SK-N-SH treated with all-trans-retinoic acid at 6 μM for 48 hours (cell line): ENCODE measurements at regions not wholly inside any gene's neighbourhood (a gene's known extent, or its start where the extent isn't known, plus 50 kb on each side); places are given as distances from the start of the nearest gene placed in this dataset.

ENCODE experiments used
- ATAC-seq: fragments of 200-7000 bp; cut with Tn5 transposase; 3 replicates; pipeline ENCODE4 v1.9.1; 2020; ENCODE audit warnings: mild to moderate bottlenecking, moderate library complexity
- ARNTL ChIP-seq: fragments of 450-650 bp; formaldehyde crosslinking; IDR thresholded peaks from 2 replicates; pipeline ENCODE4 v1.5.0; 2020; ENCODE audit warnings: low read depth, mild to moderate bottlenecking, moderate library complexity, borderline replicate concordance
- BACH2 ChIP-seq: fragments of 250-450 bp; sonication (Bioruptor Pico); IDR thresholded peaks from 2 replicates; pipeline ENCODE4 v1.9.0; 2021; ENCODE audit warnings: mild to moderate bottlenecking, borderline replicate concordance
- CSDC2 ChIP-seq: fragments of 250-450 bp; sonication (Bioruptor Pico); IDR thresholded peaks from 2 replicates; pipeline ENCODE4 v1.5.0; 2020; ENCODE audit warnings: mild to moderate bottlenecking, moderate library complexity
- CSRNP3 ChIP-seq: fragments of 250-450 bp; sonication (Bioruptor Pico); IDR thresholded peaks from 2 replicates; pipeline ENCODE4 v1.5.1; 2021; ENCODE audit warnings: mild to moderate bottlenecking, moderate library complexity
- ESRRG ChIP-seq: fragments of 250-450 bp; sonication (Bioruptor Pico); IDR thresholded peaks from 2 replicates; pipeline ENCODE4 v1.6.1; 2021; ENCODE audit warnings: mild to moderate bottlenecking
- GLIS3 ChIP-seq: fragments of 250-450 bp; sonication (Bioruptor Pico); IDR thresholded peaks from 2 replicates; pipeline ENCODE4 v1.5.0; 2020; ENCODE audit warnings: mild to moderate bottlenecking, moderate library complexity
- ISL1 ChIP-seq: fragments of 250-450 bp; sonication (Bioruptor Pico); IDR thresholded peaks from 2 replicates; pipeline ENCODE4 v2.1.2; 2022; ENCODE audit warnings: mild to moderate bottlenecking, moderate library complexity
- OSR1 ChIP-seq: fragments of 250-450 bp; sonication (Bioruptor Pico); IDR thresholded peaks from 2 replicates; pipeline ENCODE4 v1.8.0; 2022; ENCODE audit warnings: moderate library complexity, mild to moderate bottlenecking, inconsistent platforms
- PATZ1 ChIP-seq: fragments of 250-450 bp; sonication (Bioruptor Pico); IDR thresholded peaks from 2 replicates; pipeline ENCODE4 v1.8.0; 2020; ENCODE audit warnings: mild to moderate bottlenecking, moderate library complexity, borderline replicate concordance
- POU6F1 ChIP-seq: fragments of 250-450 bp; sonication (Bioruptor Pico); IDR thresholded peaks from 2 replicates; pipeline ENCODE4 v1.8.0; 2021; ENCODE audit warnings: low read depth, mild to moderate bottlenecking, moderate library complexity, borderline replicate concordance
- PPARA ChIP-seq: fragments of 250-450 bp; sonication (Bioruptor Pico); IDR thresholded peaks from 2 replicates; pipeline ENCODE4 v1.5.0; 2020; ENCODE audit warnings: mild to moderate bottlenecking, borderline replicate concordance
- RARB ChIP-seq: fragments of 250-450 bp; sonication (Bioruptor Pico); IDR thresholded peaks from 2 replicates; pipeline ENCODE4 v1.8.0; 2021; ENCODE audit warnings: mild to moderate bottlenecking, moderate library complexity
- SNAI2 ChIP-seq: fragments of 250-450 bp; sonication (Bioruptor Pico); IDR thresholded peaks from 2 replicates; pipeline ENCODE4 v1.5.0; 2020; ENCODE audit warnings: mild to moderate bottlenecking, moderate library complexity
- TCF4 ChIP-seq: fragments of 250-450 bp; sonication (Bioruptor Pico); IDR thresholded peaks from 2 replicates; pipeline ENCODE4 v1.8.0; 2021; ENCODE audit warnings: mild to moderate bottlenecking, moderate library complexity, borderline replicate concordance
- TOX ChIP-seq: fragments of 250-450 bp; sonication (Bioruptor Pico); IDR thresholded peaks from 2 replicates; pipeline ENCODE4 v1.8.0; 2021; ENCODE audit warnings: mild to moderate bottlenecking, moderate library complexity, borderline replicate concordance
- ZC3H10 ChIP-seq: fragments of 250-450 bp; sonication (Bioruptor Pico); IDR thresholded peaks from 2 replicates; pipeline ENCODE4 v1.5.1; 2021; ENCODE audit warnings: mild to moderate bottlenecking, moderate library complexity
- ZFP3 ChIP-seq: fragments of 250-450 bp; sonication (Bioruptor Pico); IDR thresholded peaks from 2 replicates; pipeline ENCODE4 v1.5.0; 2020; ENCODE audit warnings: mild to moderate bottlenecking, moderate library complexity
- ZFP30 ChIP-seq: fragments of 450-650 bp; formaldehyde crosslinking; IDR thresholded peaks from 2 replicates; pipeline ENCODE4 v1.5.0; 2022; ENCODE audit warnings: mild to moderate bottlenecking, moderate library complexity
- ZNF565 ChIP-seq: fragments of 450-650 bp; formaldehyde crosslinking; conservative IDR thresholded peaks from 2 replicates; pipeline ENCODE4 v1.5.0; 2020; ENCODE audit warnings: low read depth, mild to moderate bottlenecking, moderate library complexity
- ZNF70 ChIP-seq: fragments of 450-650 bp; formaldehyde crosslinking; IDR thresholded peaks from 2 replicates; pipeline ENCODE4 v1.5.0; 2020; ENCODE audit warnings: mild to moderate bottlenecking, moderate library complexity
- ZNF8 ChIP-seq: fragments of 450-650 bp; formaldehyde crosslinking; IDR thresholded peaks from 2 replicates; pipeline ENCODE4 v1.5.0; 2020; ENCODE audit warnings: mild to moderate bottlenecking, moderate library complexity
- TF ChIP-seq, protein P1 (sequence below): fragments of 250-450 bp; sonication (Bioruptor Pico); IDR thresholded peaks from 2 replicates; pipeline ENCODE4 v1.5.1; 2020; ENCODE audit warnings: low read depth, mild to moderate bottlenecking, moderate library complexity
- TF ChIP-seq, protein P2 (sequence below): fragments of 250-450 bp; sonication (Bioruptor Pico); IDR thresholded peaks from 2 replicates; pipeline ENCODE4 v1.5.0; 2020; ENCODE audit warnings: mild to moderate bottlenecking, moderate library complexity

DNA sequence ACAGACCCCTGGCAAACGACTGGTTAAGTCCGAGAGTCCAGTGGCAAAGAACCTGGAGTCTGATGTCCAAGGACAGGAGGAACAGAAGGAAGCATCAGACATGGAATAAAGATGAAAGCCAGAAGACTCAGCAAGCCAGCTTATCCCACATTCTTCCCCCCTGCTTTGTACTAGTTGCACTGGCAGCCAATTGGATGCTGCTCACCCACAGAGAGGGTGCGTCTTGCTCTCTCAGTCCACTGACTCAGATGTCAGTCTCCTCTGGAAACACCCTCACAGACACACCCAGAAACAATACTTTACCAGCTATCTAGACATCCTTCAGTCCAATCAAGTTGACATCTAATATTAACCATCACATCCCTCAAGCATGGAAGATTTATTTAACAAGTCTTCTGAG is 1265.8 kb upstream of the CNTN5 start:
- TF ChIP-seq OSR1 (CRISPR knock-in tag): no peak
- TF ChIP-seq ESRRG (CRISPR knock-in tag): no peak
- no peak for TF ChIP-seq RARB (CRISPR knock-in tag)
- TF ChIP-seq BACH2 (CRISPR knock-in tag): no peak
- TF ChIP-seq PATZ1 (CRISPR knock-in tag): no peak
- TF ChIP-seq ZNF70 (CRISPR knock-in tag): no peak
- no peak for TF ChIP-seq ZNF565
- TF ChIP-seq, protein P1, sequence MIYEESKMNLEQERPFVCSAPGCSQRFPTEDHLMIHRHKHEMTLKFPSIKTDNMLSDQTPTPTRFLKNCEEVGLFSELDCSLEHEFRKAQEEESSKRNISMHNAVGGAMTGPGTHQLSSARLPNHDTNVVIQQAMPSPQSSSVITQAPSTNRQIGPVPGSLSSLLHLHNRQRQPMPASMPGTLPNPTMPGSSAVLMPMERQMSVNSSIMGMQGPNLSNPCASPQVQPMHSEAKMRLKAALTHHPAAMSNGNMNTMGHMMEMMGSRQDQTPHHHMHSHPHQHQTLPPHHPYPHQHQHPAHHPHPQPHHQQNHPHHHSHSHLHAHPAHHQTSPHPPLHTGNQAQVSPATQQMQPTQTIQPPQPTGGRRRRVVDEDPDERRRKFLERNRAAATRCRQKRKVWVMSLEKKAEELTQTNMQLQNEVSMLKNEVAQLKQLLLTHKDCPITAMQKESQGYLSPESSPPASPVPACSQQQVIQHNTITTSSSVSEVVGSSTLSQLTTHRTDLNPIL: no peak
- no peak for TF ChIP-seq ZC3H10
- no peak for TF ChIP-seq CSRNP3 (CRISPR knock-in tag)
- no peak for TF ChIP-seq CSDC2 (CRISPR knock-in tag)
- TF ChIP-seq ARNTL (CRISPR knock-in tag): no peak
- no peak for TF ChIP-seq GLIS3
- ATAC-seq: no peak

DNA sequence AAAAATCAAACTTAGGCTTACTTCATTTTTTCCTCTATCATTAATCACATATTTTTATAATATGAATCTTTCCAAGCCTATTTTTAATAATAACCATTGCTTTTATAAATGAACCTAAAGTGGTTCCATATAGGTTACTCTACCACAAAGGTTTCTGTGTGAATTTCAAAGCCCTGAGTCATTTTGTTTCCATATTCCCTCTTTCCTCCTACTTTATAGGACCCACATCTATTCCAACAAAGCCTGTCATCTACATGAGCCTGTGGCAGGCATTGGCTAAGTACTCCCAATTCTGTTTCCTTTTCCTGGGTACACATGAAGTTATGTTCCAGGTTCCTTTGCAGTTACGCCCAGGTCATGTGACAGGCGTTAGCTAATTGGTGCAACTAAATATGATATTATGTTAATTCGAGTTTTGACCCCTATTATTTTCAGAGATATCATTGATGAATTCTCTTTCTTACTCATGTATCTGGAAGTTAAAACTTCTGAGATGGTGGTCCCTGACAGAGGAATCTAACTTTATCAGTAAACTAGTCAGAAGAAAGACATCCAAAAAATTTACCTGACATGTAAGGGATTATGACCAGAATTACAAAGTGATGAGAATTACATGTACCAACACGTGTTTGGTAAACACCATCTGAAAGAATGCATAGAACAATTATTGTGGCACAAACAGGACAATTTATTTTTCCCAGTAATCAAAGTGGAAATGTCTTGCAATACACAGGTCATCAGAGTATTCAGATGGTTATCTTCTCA is 1264.0 kb upstream of the CNTN5 start:
- TF ChIP-seq PPARA (CRISPR knock-in tag): no peak
- TF ChIP-seq ZFP3 (CRISPR knock-in tag): no peak
- no peak for TF ChIP-seq BACH2 (CRISPR knock-in tag)
- TF ChIP-seq ZNF8: no peak
- no peak for TF ChIP-seq GLIS3
- TF ChIP-seq TCF4: no peak
- no peak for TF ChIP-seq ZNF70 (CRISPR knock-in tag)
- TF ChIP-seq, protein P1: no peak
- no peak for TF ChIP-seq ZC3H10
- TF ChIP-seq ZFP30 (CRISPR knock-in tag): no peak
- TF ChIP-seq ZNF565: no peak
- TF ChIP-seq TOX (CRISPR knock-in tag): no peak
- no peak for TF ChIP-seq ISL1 (CRISPR knock-in tag)
- TF ChIP-seq, protein P2, sequence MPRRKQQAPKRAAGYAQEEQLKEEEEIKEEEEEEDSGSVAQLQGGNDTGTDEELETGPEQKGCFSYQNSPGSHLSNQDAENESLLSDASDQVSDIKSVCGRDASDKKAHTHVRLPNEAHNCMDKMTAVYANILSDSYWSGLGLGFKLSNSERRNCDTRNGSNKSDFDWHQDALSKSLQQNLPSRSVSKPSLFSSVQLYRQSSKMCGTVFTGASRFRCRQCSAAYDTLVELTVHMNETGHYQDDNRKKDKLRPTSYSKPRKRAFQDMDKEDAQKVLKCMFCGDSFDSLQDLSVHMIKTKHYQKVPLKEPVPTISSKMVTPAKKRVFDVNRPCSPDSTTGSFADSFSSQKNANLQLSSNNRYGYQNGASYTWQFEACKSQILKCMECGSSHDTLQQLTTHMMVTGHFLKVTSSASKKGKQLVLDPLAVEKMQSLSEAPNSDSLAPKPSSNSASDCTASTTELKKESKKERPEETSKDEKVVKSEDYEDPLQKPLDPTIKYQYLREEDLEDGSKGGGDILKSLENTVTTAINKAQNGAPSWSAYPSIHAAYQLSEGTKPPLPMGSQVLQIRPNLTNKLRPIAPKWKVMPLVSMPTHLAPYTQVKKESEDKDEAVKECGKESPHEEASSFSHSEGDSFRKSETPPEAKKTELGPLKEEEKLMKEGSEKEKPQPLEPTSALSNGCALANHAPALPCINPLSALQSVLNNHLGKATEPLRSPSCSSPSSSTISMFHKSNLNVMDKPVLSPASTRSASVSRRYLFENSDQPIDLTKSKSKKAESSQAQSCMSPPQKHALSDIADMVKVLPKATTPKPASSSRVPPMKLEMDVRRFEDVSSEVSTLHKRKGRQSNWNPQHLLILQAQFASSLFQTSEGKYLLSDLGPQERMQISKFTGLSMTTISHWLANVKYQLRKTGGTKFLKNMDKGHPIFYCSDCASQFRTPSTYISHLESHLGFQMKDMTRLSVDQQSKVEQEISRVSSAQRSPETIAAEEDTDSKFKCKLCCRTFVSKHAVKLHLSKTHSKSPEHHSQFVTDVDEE (CRISPR knock-in tag): no peak
- TF ChIP-seq RARB (CRISPR knock-in tag): no peak
- TF ChIP-seq OSR1 (CRISPR knock-in tag): no peak
- TF ChIP-seq SNAI2: no peak
- TF ChIP-seq ESRRG (CRISPR knock-in tag): no peak
- ATAC-seq: no peak

GRCh38 chr11:97761175-97761574 is 1259.6 kb upstream of the CNTN5 start:
- TF ChIP-seq TCF4 (no peak), BACH2 (CRISPR knock-in tag) (no peak), CSDC2 (CRISPR knock-in tag) (no peak), ISL1 (CRISPR knock-in tag) (no peak), ZC3H10 (no peak), POU6F1 (CRISPR knock-in tag) (no peak), ZNF70 (CRISPR knock-in tag) (no peak), OSR1 (CRISPR knock-in tag) (no peak), GLIS3 (no peak), PPARA (CRISPR knock-in tag) (no peak), ZNF8 (no peak), ZFP3 (CRISPR knock-in tag) (no peak), RARB (CRISPR knock-in tag) (no peak), SNAI2 (no peak)
- TF ChIP-seq, protein P1: no peak
- no peak for ATAC-seq
